CD4-positive, alpha-beta memory T cell (primary cell): ENCODE measurements at regions not wholly inside any gene's neighbourhood (a gene's known extent, or its start where the extent isn't known, plus 50 kb on each side); places are given as distances from the start of the nearest gene placed in this dataset.
A peak's percentile ranks its signal among the peaks of the same experiment; 100 is the strongest.

ENCODE experiments used
- CTCF ChIA-PET: fragments of 350-600 bp; sonication (Branson Sonifier 250); formaldehyde crosslinking; loops from one replicate; lab custom pipeline; 2021; ENCODE audit warnings: inconsistent platforms; ENCODE audit not compliant: partially characterized antibody; lab: Charles Lee
- POLR2A ChIA-PET: fragments of 350-600 bp; sonication (Branson Sonifier 250); formaldehyde crosslinking; loops from one replicate; lab custom pipeline; 2021; ENCODE audit not compliant: partially characterized antibody; lab: Charles Lee
- DNase-seq, 5 donors: peaks; one replicate each; pipeline versions ENCODE4 v3.0.0 to v3.0.0-alpha.2; 2020 to 2022; ENCODE audit warnings: mixed read lengths in 1 of 5
- H3K27ac ChIP-seq: one replicate; pipeline ENCODE4 v1.7.0; 2013; ENCODE audit warnings: low read depth, low read length
- H3K27me3 ChIP-seq: 2 replicates; pipeline ENCODE4 v1.7.0; 2013; ENCODE audit warnings: mild to moderate bottlenecking, low read length, moderate library complexity; ENCODE audit not compliant: insufficient read depth
- H3K36me3 ChIP-seq: 2 replicates; pipeline ENCODE4 v1.7.0; 2013; ENCODE audit warnings: mild to moderate bottlenecking, low read length, moderate library complexity; ENCODE audit not compliant: insufficient read depth
- H3K4me1 ChIP-seq: 2 replicates; pipeline ENCODE4 v1.7.0; 2013; ENCODE audit warnings: mild to moderate bottlenecking, low read length, moderate library complexity; ENCODE audit not compliant: insufficient read depth
- H3K4me3 ChIP-seq, 2 donors: one replicate each; pipeline ENCODE4 v1.7.0; 2013; ENCODE audit warnings: low read length in 2 of 2, mild to moderate bottlenecking in 1 of 2
- H3K9me3 ChIP-seq, 2 donors: one replicate each; pipeline ENCODE4 v1.7.0; 2013; ENCODE audit warnings: low read length in 2 of 2, control low read depth in 1 of 2; ENCODE audit not compliant: control insufficient read depth in 1 of 2
- H3K27ac Mint-ChIP-seq, 7 donors: one replicate each; pipeline ENCODE4 v1.8.0; 2020 to 2021; ENCODE audit warnings: mixed read lengths in 7 of 7, mild to moderate bottlenecking in 6 of 7, inconsistent platforms in 3 of 7, moderate library complexity in 3 of 7
- H3K27me3 Mint-ChIP-seq, 2 donors: one replicate each; pipeline ENCODE4 v1.8.0; 2020 to 2021; ENCODE audit warnings: mixed read lengths in 2 of 2
- H3K36me3 Mint-ChIP-seq, 2 donors: one replicate each; pipeline ENCODE4 v1.8.0; 2020 to 2021; ENCODE audit warnings: mixed read lengths in 2 of 2, inconsistent platforms in 1 of 2, mild to moderate bottlenecking in 1 of 2
- H3K4me1 Mint-ChIP-seq, 4 donors: one replicate each; pipeline ENCODE4 v1.8.0; 2020 to 2021; ENCODE audit warnings: mixed read lengths in 4 of 4, mild to moderate bottlenecking in 1 of 4
- H3K4me3 Mint-ChIP-seq, 8 donors: one replicate each; pipeline ENCODE4 v1.8.0; 2020 to 2021; ENCODE audit warnings: mixed read lengths in 8 of 8, mild to moderate bottlenecking in 7 of 8, moderate library complexity in 6 of 8, inconsistent platforms in 3 of 8
- H3K9me3 Mint-ChIP-seq, 8 donors: one replicate each; pipeline ENCODE4 v1.8.0; 2020 to 2021; ENCODE audit warnings: mixed read lengths in 8 of 8, mild to moderate bottlenecking in 5 of 8, inconsistent platforms in 3 of 8, moderate library complexity in 1 of 8
- intact Hi-C: fragments of 100-400 bp; cut with micrococcal nuclease; formaldehyde crosslinking; loops from one replicate; pipeline ENCODE4 v1.15.1; 2023

- peak overlapping the region in 1 of 7 donors; percentile 14 for H3K27ac Mint-ChIP-seq
- Histone ChIP-seq H3K9me3 (no peaks in the 10 kb centered on the region), H3K4me3 (no peak overlapping the region), H3K36me3 (no peaks in the 10 kb centered on the region), H3K27me3 (no peaks in the 10 kb centered on the region), H3K27ac (no peak overlapping the region), H3K4me1 (no peaks in the 10 kb centered on the region)
- ChIA-PET POLR2A (no interaction called here), CTCF (interaction anchor here (0.7 kb wide), 1 partner anchor 10 kb away, joined by 3 read pairs; no protein-coding TSS in a partner anchor)
- no peaks in the 10 kb centered on the region for H3K36me3 Mint-ChIP-seq
- peaks cover 0 to 2% of the 10 kb centered on the region in 2 donors for H3K27me3 Mint-ChIP-seq
- H3K4me1 Mint-ChIP-seq: no peaks in the 10 kb centered on the region
- no peak overlapping the region for H3K4me3 Mint-ChIP-seq
- DNase-seq: no peak
- intact Hi-C loops: no loop called here
- H3K9me3 Mint-ChIP-seq: peaks cover 0 to 2% (median 0%) of the 10 kb centered on the region in 8 donors
Observed at GRCh38 chr3:171533702-171534101, 73.5 kb upstream of the TNIK start.

DNA sequence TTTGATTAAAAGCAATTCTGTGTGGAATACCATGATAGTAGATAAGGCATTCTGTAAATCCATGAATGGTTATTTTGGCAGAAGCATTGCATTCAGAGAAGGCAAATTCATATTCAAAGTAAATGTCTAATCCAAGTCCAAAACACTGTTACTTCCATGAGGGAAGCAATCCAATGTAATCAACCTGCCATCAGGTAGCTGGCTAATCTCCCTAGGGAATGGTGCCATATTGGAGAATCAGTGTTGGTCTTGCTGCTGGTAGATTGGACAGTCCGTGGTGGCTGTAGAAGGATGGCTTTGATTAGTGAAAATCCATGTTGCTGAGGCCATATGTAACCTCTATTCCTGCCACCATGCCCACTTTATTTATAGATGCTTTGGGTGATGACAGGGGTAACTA is 72.1 kb upstream of the TNIK start:
- intact Hi-C loops: no loop called here
- Histone ChIP-seq H3K4me3 (no peak overlapping the region), H3K27me3 (no peaks in the 10 kb centered on the region), H3K4me1 (no peaks in the 10 kb centered on the region), H3K27ac (no peak overlapping the region), H3K36me3 (no peaks in the 10 kb centered on the region), H3K9me3 (no peaks in the 10 kb centered on the region)
- Mint-ChIP-seq H3K4me1 (no peaks in the 10 kb centered on the region), H3K4me3 (no peak overlapping the region), H3K27me3 (peaks cover 0 to 2% of the 10 kb centered on the region in 2 donors), H3K9me3 (no peaks in the 10 kb centered on the region), H3K27ac (no peak overlapping the region), H3K36me3 (no peaks in the 10 kb centered on the region)
- DNase-seq: no peak
- ChIA-PET POLR2A (no interaction called here), CTCF (no interaction called here)

DNA sequence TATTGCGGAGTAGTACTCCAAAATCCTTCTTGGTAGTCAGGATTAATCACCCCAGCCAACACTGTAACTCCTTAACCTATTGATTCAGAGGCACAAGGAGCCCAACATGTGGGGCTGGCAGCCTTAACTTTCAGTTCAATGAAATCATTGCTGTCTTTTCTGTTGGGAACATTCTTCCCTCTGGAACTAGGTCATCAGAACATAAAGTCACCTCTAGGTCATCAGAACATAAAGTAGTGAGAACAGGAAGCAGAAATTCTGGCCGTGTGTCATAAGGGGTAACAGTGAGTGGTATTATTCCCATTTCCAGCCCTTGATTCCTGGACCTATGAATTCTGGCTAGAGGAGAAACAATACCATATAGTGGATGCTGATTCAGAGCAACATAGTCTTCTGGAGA is 71.5 kb upstream of the TNIK start:
- H3K9me3 ChIP-seq: no peaks in the 10 kb centered on the region
- Mint-ChIP-seq H3K27me3 (peaks cover 0 to 2% of the 10 kb centered on the region in 2 donors), H3K4me1 (no peaks in the 10 kb centered on the region), H3K9me3 (no peaks in the 10 kb centered on the region), H3K27ac (peak overlapping the region in 1 of 7 donors; percentile 3), H3K36me3 (no peaks in the 10 kb centered on the region), H3K4me3 (no peak overlapping the region)
- no peak overlapping the region for H3K27ac ChIP-seq
- H3K4me3 ChIP-seq: no peak overlapping the region
- H3K36me3 ChIP-seq: no peaks in the 10 kb centered on the region
- POLR2A ChIA-PET: no interaction called here
- H3K27me3 ChIP-seq: no peaks in the 10 kb centered on the region
- no peaks in the 10 kb centered on the region for H3K4me1 ChIP-seq
- CTCF ChIA-PET: no interaction called here
- intact Hi-C loops: no loop called here
- DNase-seq: no peak

DNA sequence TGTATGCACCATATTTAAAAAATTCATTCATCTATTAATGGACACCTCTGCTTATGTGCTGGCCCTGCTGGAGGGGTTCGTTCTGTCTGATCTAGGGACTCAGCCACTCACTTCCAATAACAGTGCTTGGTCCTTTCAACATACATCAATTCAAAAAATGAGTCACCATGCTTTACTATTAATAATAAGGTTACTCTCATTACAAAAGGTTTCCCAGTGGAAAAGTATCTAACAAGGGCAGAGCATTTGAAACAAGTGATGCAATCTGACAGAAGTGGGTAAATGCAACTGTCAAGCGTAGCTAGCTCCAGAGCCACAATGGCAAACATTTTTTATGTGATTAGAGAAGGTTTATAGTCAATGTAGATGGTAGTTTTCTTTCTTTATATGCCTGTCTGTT is 67.9 kb upstream of the TNIK start:
- H3K9me3 Mint-ChIP-seq: peaks cover 0 to 2% (median 0%) of the 10 kb centered on the region in 8 donors
- peaks cover 0 to 2% of the 10 kb centered on the region in 2 donors for H3K27me3 Mint-ChIP-seq
- H3K4me3 Mint-ChIP-seq: no peak overlapping the region
- ChIA-PET CTCF (interaction anchor here (1.4 kb wide), 1 partner anchor 10 kb away, joined by 3 read pairs; no protein-coding TSS in a partner anchor), POLR2A (no interaction called here)
- H3K4me3 ChIP-seq: no peak overlapping the region
- no peaks in the 10 kb centered on the region for H3K4me1 ChIP-seq
- H3K4me1 Mint-ChIP-seq: peaks cover 0 to 2% (median 0%) of the 10 kb centered on the region in 4 donors
- no peaks in the 10 kb centered on the region for H3K36me3 ChIP-seq
- intact Hi-C loops: no loop called here
- no peak overlapping the region for H3K27ac Mint-ChIP-seq
- no peaks in the 10 kb centered on the region for H3K9me3 ChIP-seq
- DNase-seq: no peak
- H3K36me3 Mint-ChIP-seq: no peaks in the 10 kb centered on the region
- H3K27me3 ChIP-seq: no peaks in the 10 kb centered on the region
- no peak overlapping the region for H3K27ac ChIP-seq

DNA sequence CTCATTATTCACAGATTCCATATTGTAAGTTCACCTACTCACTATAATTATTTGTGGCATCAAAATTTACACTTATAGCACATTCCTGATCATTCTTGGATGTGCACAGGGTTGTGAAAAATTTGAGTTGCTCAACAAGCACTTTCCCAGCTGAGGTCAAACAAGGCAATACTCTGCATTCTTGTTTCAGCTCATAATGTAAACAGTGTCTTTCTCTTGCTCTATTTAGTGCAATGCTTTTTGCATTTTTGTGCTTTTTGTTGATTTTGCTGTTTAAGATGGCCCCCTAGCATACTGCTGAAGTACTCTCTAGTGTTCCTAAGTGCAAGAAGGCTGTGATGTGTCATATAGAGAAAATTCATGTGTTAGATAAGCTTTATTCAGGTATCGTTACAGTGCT is 66.7 kb upstream of the TNIK start:
- ChIA-PET POLR2A (no interaction called here), CTCF (interaction anchor here (1.3 to 1.4 kb wide), 2 partner anchors 9 to 364 kb away, joined by 3 read pairs; no protein-coding TSS in a partner anchor)

GRCh38 chr3:171526146-171526545 is 65.9 kb upstream of the TNIK start:
- Histone ChIP-seq H3K27me3 (no peaks in the 10 kb centered on the region), H3K4me1 (no peaks in the 10 kb centered on the region), H3K36me3 (no peaks in the 10 kb centered on the region), H3K27ac (no peak overlapping the region), H3K4me3 (no peak overlapping the region), H3K9me3 (no peaks in the 10 kb centered on the region)
- H3K4me3 Mint-ChIP-seq: no peak overlapping the region
- ChIA-PET CTCF (interaction anchor here (1.3 to 1.4 kb wide), 2 partner anchors 8 to 363 kb away, joined by 3 read pairs; no protein-coding TSS in a partner anchor), POLR2A (no interaction called here)
- no peaks in the 10 kb centered on the region for H3K36me3 Mint-ChIP-seq
- H3K4me1 Mint-ChIP-seq: peaks cover 0 to 2% (median 0%) of the 10 kb centered on the region in 4 donors
- peaks cover 0 to 2% of the 10 kb centered on the region in 2 donors for H3K27me3 Mint-ChIP-seq
- H3K27ac Mint-ChIP-seq: peak overlapping the region in 1 of 7 donors; percentile 45
- intact Hi-C loops: no loop called here
- peaks cover 0 to 3% (median 0%) of the 10 kb centered on the region in 8 donors for H3K9me3 Mint-ChIP-seq
- DNase-seq: no peak

More for the DNA sequence above, 66.7 kb upstream of the TNIK start:
- Histone ChIP-seq H3K4me3 (no peak overlapping the region), H3K36me3 (no peaks in the 10 kb centered on the region), H3K27ac (no peak overlapping the region), H3K27me3 (no peaks in the 10 kb centered on the region), H3K9me3 (no peaks in the 10 kb centered on the region), H3K4me1 (no peaks in the 10 kb centered on the region)
- peaks cover 0 to 2% of the 10 kb centered on the region in 2 donors for H3K27me3 Mint-ChIP-seq
- no peak overlapping the region for H3K4me3 Mint-ChIP-seq
- peaks cover 0 to 2% (median 0%) of the 10 kb centered on the region in 4 donors for H3K4me1 Mint-ChIP-seq
- no peak for DNase-seq
- no peak overlapping the region for H3K27ac Mint-ChIP-seq
- intact Hi-C loops: no loop called here
- H3K36me3 Mint-ChIP-seq: no peaks in the 10 kb centered on the region
- H3K9me3 Mint-ChIP-seq: peaks cover 0 to 2% (median 0%) of the 10 kb centered on the region in 8 donors

DNA sequence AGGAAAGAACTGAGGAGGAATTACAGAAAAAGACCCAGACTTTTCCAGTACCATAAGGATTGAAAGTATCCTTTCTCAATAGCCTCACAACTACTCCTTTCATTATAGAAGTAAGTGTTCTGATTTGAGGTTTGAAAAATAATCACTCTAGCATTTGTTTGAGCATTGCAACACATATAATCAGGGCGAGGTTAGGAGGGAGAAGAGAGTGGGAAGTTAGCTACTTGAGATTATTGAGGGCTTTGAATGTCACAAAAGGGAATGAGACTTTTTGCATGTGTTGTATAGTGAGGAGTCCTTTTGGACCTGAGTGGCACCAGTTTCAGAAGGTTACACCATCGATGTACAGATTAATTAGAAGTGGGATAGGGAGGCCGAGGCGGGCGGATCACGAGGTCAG is 65.2 kb upstream of the TNIK start:
- no peak overlapping the region for H3K27ac ChIP-seq
- no peaks in the 10 kb centered on the region for H3K9me3 ChIP-seq
- intact Hi-C loops: no loop called here
- H3K36me3 Mint-ChIP-seq: no peaks in the 10 kb centered on the region
- no peak overlapping the region for H3K27ac Mint-ChIP-seq
- POLR2A ChIA-PET: no interaction called here
- CTCF ChIA-PET: no interaction called here
- peaks cover 0 to under 1% of the 10 kb centered on the region in 2 donors for H3K27me3 Mint-ChIP-seq
- no peak for DNase-seq
- H3K4me3 ChIP-seq: no peak overlapping the region
- H3K4me1 ChIP-seq: no peaks in the 10 kb centered on the region
- H3K36me3 ChIP-seq: no peaks in the 10 kb centered on the region
- H3K4me3 Mint-ChIP-seq: no peak overlapping the region
- peaks cover 0 to 3% (median 0%) of the 10 kb centered on the region in 8 donors for H3K9me3 Mint-ChIP-seq
- H3K4me1 Mint-ChIP-seq: peaks cover 0 to 2% (median 0%) of the 10 kb centered on the region in 4 donors
- no peaks in the 10 kb centered on the region for H3K27me3 ChIP-seq
